Right lobe of liver (tissue), 6 donors: ENCODE measurements at regions not wholly inside any gene's neighbourhood (a gene's known extent, or its start where the extent isn't known, plus 50 kb on each side); places are given as distances from the start of the nearest gene placed in this dataset.

Experiments used
- ATAC-seq, 4 donors: fragments of 200-7000 bp; cut with Tn5 transposase; one replicate each; pipeline ENCODE4 v1.9.1; 2020; ENCODE audit warnings: mild to moderate bottlenecking in 4 of 4, moderate library complexity in 4 of 4
- DNase-seq, 3 donors: peaks; one replicate each; pipeline ENCODE4 v3.0.0-alpha.2; 2020
- H3K27ac ChIP-seq, 3 donors: fragments of 200-600 bp; one replicate each; pipeline ENCODE4 v1.8.0; 2022
- H3K27me3 ChIP-seq, 2 donors: fragments of 200-600 bp; one replicate each; pipeline ENCODE4 v1.8.0; 2022
- H3K36me3 ChIP-seq, 4 donors: fragments of 200-600 bp; sonication (generic) in 1 of 4; one replicate each; pipeline versions ENCODE4 v1.5.1 to v1.8.0; 2017 to 2022; ENCODE audit warnings: control low read depth in 1 of 4
- H3K4me1 ChIP-seq, 4 donors: fragments of 200-600 bp; sonication (generic) in 1 of 4; one replicate each; pipeline versions ENCODE4 v1.5.1 to v1.8.0; 2017 to 2022; ENCODE audit warnings: control low read depth in 1 of 4
- H3K4me3 ChIP-seq, 3 donors: fragments of 200-600 bp; one replicate each; pipeline ENCODE4 v1.8.0; 2022
- H3K9me3 ChIP-seq, 4 donors: fragments of 200-600 bp; sonication (generic) in 1 of 4; one replicate each; pipeline versions ENCODE4 v1.5.1 to v1.8.0; 2017 to 2022; ENCODE audit warnings: control low read depth in 1 of 4
- CTCF ChIP-seq, 4 donors: fragments of 200-600 bp in 3 of 4; fragments of 450-650 bp in 1 of 4; IDR thresholded peaks; one replicate each; pipeline versions ENCODE4 v1.5.1 to v1.8.0; 2016 to 2022; ENCODE audit warnings: antibody characterized with exemption in 4 of 4, mild to moderate bottlenecking in 2 of 4
- POLR2A ChIP-seq: fragments of 450-650 bp; IDR thresholded peaks from one replicate; pipeline ENCODE4 v1.6.1; 2017; ENCODE audit warnings: antibody characterized with exemption, mild to moderate bottlenecking
- WGBS: methylation state at CpG from one replicate; pipeline ENCODE4 v1.1.6; 2018; ENCODE audit warnings: low coverage, low lambda C conversion rate; ENCODE audit not compliant: insufficient coverage; ENCODE audit errors: missing lambda C conversion rate; 5-methylcytosine and 5-hydroxymethylcytosine counted together
- intact Hi-C, 2 donors: fragments of 100-400 bp; cut with DNase I; formaldehyde crosslinking; loops; one replicate each; pipeline versions ENCODE4 v1.11.2 to v1.14.1; 2022
- donor health status: DM: no; HTN: yes; CAD: no.
- donor health status: DM: no; HTN: no; CAD: no.
- donor health status: DM: no; HTN: no; CAD: no.
- donor health status: DM: no; HTN: yes; CAD: no.
- donor health status: DM: no; HTN: yes; CAD: no.

DNA sequence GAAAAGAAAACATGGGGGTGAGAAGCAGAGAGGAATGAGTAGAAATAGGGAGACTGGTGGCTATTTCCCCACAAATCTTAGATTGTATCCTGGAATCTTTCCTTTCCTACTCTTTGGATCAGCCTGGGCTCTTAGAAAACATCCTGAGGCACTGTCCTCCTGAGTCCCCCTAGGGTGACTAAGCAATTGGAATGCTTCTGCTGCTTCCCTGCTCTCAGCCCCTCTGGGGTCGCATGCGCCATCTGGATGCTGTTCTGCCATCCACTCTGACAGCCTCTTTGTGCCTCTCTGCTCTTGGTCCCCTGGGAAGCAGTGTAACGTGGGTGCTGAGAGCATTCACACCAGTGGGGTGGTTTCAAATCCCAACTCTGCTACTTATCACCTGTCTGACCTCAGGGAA lies 443.0 kb downstream of the SIPA1L2 start:
- Histone ChIP-seq H3K9me3 (no peaks in the 10 kb centered on the region), H3K4me1 (no peaks in the 10 kb centered on the region), H3K27me3 (no peaks in the 10 kb centered on the region), H3K4me3 (no peak overlapping the region), H3K36me3 (no peaks in the 10 kb centered on the region), H3K27ac (no peak overlapping the region)
- 50% methylated on average over 1 of the region's 3 CpGs for WGBS
- no peak for TF ChIP-seq POLR2A
- TF ChIP-seq CTCF (IDR thresholded peaks at IDR 0.05), result no peak
- intact Hi-C loops, result no loop called here
- ATAC-seq, result no peak
- DNase-seq, result no peak

GRCh38 chr1:232184561-232185530 lies 445.1 kb downstream of the SIPA1L2 start:
- no peaks in the 10 kb centered on the region for H3K27me3 ChIP-seq
- no peak for TF ChIP-seq CTCF (IDR thresholded peaks at IDR 0.05)
- TF ChIP-seq POLR2A, result no peak
- WGBS, result 44% methylated on average over 7 of the region's 18 CpGs
- no peaks in the 10 kb centered on the region for H3K36me3 ChIP-seq
- H3K4me1 ChIP-seq, result no peaks in the 10 kb centered on the region
- H3K9me3 ChIP-seq, result no peaks in the 10 kb centered on the region
- no peak overlapping the region for H3K4me3 ChIP-seq
- no peak overlapping the region for H3K27ac ChIP-seq
- DNase-seq (no peak), ATAC-seq (no peak)
- intact Hi-C loops, result no loop called here

DNA sequence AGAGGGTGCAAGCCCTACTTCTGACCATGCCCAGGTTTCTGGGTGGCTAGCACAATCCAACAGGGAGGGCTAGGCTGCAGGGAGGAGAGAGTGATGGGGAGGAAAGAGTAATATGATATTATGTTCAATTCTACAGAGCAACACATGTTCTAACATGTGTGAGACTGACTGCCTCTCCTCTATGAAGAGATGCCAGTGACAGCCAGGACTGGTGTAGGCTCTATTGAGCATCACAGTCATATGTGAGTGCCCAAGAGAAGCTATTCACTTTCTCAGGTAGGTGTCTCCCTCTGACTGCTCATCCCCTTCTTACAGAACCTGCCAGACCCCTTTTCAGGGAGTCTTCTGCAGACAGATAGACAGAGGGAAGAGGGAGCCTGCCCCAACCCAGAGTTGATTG lies 446.1 kb downstream of the SIPA1L2 start:
- no peak for TF ChIP-seq POLR2A
- TF ChIP-seq CTCF (IDR thresholded peaks at IDR 0.05), result no peak
- no peak overlapping the region for H3K4me3 ChIP-seq
- no peaks in the 10 kb centered on the region for H3K27me3 ChIP-seq
- no peak overlapping the region for H3K27ac ChIP-seq
- intact Hi-C loops, result no loop called here
- no peaks in the 10 kb centered on the region for H3K36me3 ChIP-seq
- ATAC-seq, result no peak
- no peaks in the 10 kb centered on the region for H3K9me3 ChIP-seq
- DNase-seq, result no peak
- H3K4me1 ChIP-seq, result no peaks in the 10 kb centered on the region

- WGBS, result 49% methylated on average over 5 of the region's 8 CpGs
These were observed 446.6 kb downstream of the SIPA1L2 start for GRCh38 chr1:232183266-232183800.

More at GRCh38 chr1:232183266-232183800, 446.6 kb downstream of the SIPA1L2 start:
- H3K36me3 ChIP-seq, result no peaks in the 10 kb centered on the region
- no peak overlapping the region for H3K4me3 ChIP-seq
- ATAC-seq (no peak), DNase-seq (no peak)
- H3K9me3 ChIP-seq, result no peaks in the 10 kb centered on the region
- H3K27ac ChIP-seq, result no peak overlapping the region
- TF ChIP-seq CTCF (IDR thresholded peaks at IDR 0.05) (no peak), POLR2A (no peak)
- H3K27me3 ChIP-seq, result no peaks in the 10 kb centered on the region
- intact Hi-C loops, result no loop called here
- H3K4me1 ChIP-seq, result no peaks in the 10 kb centered on the region
